ENCODE measurements at regions not wholly inside any gene's neighbourhood (a gene's known extent, or its start where the extent isn't known, plus 50 kb on each side); places are given as distances from the start of the nearest gene placed in this dataset.

- no peak for DNase-seq
Observed at GRCh38 chr5:81855591-81855990, 104.7 kb upstream of the SSBP2 start.

GRCh38 chr5:81854915-81855314 lies 104.0 kb upstream of the SSBP2 start:
- peak; percentile 16 for DNase-seq

GRCh38 chr5:81854485-81854884 lies 103.6 kb upstream of the SSBP2 start:
- peak; percentile 8 for DNase-seq

- no peak for DNase-seq
Observed at GRCh38 chr5:81853030-81853357, 102.1 kb upstream of the SSBP2 start.

- peak; percentile 25 for DNase-seq
Observed at GRCh38 chr5:81852291-81853029, 101.6 kb upstream of the SSBP2 start.

GRCh38 chr5:81851481-81852178 lies 100.7 kb upstream of the SSBP2 start:
- DNase-seq, result peak; percentile 95

- DNase-seq, result peak; percentile 14
Observed at GRCh38 chr5:81850501-81851357, 99.8 kb upstream of the SSBP2 start.

- no peak for DNase-seq
Observed at GRCh38 chr5:81849770-81850367, 99.0 kb upstream of the SSBP2 start.

- DNase-seq, result no peak
Observed at GRCh38 chr5:81848362-81848880, 97.5 kb upstream of the SSBP2 start.

GRCh38 chr5:81846301-81846700 lies 95.4 kb upstream of the SSBP2 start:
- DNase-seq, result no peak

GRCh38 chr5:81843845-81844244 lies 92.9 kb upstream of the SSBP2 start:
- no peak for DNase-seq

- no peak for DNase-seq
Observed at GRCh38 chr5:81842795-81843398, 92.0 kb upstream of the SSBP2 start.

- DNase-seq, result no peak
Observed at GRCh38 chr5:81839034-81839433, 88.1 kb upstream of the SSBP2 start.

GRCh38 chr5:81838307-81838906 lies 87.5 kb upstream of the SSBP2 start:
- DNase-seq, result peak; percentile 32

GRCh38 chr5:81837667-81838306 lies 86.9 kb upstream of the SSBP2 start:
- no peak for DNase-seq

- DNase-seq, result no peak
Observed at GRCh38 chr5:81835814-81836367, 85.0 kb upstream of the SSBP2 start.

GRCh38 chr5:81834021-81834660 lies 83.2 kb upstream of the SSBP2 start:
- DNase-seq, result no peak

- no peak for DNase-seq
Observed at GRCh38 chr5:81830596-81830995, 79.7 kb upstream of the SSBP2 start.

- DNase-seq, result no peak
Observed at GRCh38 chr5:81829242-81829641, 78.3 kb upstream of the SSBP2 start.

GRCh38 chr5:81827500-81827899 lies 76.6 kb upstream of the SSBP2 start:
- no peak for DNase-seq

- no peak for DNase-seq
Observed at GRCh38 chr5:81826128-81826527, 75.2 kb upstream of the SSBP2 start.

Measured in HCEC 1CT (cell line).